Mucosa of gallbladder (tissue), 1 donor: ENCODE measurements at regions not wholly inside any gene's neighbourhood (a gene's known extent, or its start where the extent isn't known, plus 50 kb on each side); places are given as distances from the start of the nearest gene placed in this dataset.

Experiments
- DNase-seq: peaks from one replicate; pipeline ENCODE4 v3.0.0-alpha.2; 2020; ENCODE audit warnings: low spot score
- donor health status: DM: no; HTN: no; CAD: no.

DNA sequence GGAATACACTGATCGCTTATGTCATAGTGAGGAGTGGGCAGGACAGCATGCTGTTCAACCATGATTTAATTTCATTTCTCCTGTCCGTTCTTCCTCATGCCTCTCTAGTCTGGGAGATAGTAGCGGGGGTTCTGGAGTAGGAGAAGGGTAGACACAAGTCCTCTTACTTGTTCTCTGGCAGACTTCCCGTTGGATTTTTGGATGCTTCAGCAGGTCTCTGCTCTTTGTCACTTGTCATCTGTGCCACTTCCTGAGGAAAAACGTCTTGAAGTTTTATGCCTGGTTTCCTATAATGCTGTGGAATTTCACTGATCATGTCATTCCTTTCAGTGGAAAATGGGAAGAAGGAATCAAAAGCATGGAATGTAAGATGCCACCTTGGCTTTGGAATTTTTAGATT lies 154.7 kb downstream of the GATB start:
- DNase-seq: no peak

DNA sequence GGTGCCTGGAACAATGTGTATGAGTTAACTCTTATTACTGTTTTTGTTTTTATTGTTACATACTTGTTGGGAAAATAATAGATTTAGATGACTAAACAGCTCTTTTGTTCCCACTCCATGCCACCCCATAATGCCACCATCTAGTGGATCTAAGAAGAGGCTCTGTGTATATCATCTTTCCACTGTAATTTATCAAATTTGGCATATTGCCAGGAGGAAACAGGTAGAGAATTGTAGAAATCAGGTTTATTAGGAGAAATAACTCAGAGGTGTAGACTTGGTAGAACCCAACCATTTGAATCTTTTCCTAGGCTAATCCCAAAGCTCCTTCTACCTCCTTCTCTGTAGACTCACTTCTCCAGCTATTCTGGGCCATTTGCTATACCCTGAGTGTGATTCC lies 150.6 kb downstream of the GATB start:
- DNase-seq: no peak

DNA sequence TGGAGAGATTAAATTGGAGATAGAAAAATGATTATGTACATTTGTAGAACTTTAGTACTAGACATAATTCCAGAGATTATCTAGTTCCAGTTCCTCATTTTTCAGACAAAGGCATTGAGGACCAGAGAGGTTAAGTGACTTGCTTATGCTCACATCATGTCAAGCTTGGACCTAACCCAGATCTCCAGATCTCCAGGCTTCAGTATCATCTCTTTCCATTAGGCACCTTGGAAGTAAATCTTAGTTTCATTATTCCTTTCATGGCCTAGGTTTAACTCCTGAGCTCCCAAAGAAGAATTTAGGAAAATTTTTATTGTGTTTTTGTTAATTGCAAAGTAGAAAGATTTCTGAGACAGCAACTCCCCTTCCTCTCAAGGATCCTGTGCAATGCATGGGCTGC lies 148.8 kb downstream of the GATB start:
- DNase-seq: no peak

DNA sequence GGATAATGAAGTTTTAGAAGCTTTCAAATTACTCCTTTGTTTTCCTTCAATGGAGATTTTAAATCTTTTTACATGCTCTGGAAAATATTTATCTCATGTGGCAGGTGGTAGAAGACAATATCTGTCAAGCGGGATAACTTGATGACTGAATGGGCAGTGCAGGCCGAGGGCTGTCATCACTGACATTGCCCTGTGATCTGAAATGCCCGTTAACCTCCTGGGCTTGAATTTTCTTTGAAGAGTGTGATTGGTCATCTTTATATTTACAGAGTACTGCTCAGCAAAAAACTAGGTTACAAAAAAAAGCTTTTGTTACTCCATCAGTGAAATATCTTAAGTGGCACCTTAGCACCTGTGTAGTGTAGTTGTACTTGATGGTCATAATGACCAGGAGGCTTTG lies 147.5 kb downstream of the GATB start:
- no peak for DNase-seq

GRCh38 chr4:151614561-151614960 lies 146.2 kb downstream of the GATB start:
- DNase-seq: no peak

DNA sequence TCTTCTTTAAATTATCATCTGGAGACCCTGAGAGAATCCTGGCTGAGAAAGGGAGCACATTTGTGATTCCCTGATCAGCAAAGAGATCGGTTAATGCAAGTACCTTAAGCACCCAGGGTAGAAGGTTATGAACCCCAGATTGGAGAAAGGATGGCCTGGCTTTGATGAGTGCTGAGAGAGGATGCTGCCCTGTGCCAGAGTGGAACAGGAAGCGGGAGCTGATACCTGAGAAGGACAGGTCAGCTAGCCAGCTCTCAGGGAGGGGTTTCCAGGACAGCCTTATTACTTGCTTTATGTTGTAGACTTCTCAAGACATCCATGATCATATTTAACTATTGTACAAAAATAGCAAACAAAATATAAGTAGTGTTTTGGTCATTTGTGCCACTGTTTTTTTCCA lies 141.9 kb downstream of the GATB start:
- no peak for DNase-seq

DNA sequence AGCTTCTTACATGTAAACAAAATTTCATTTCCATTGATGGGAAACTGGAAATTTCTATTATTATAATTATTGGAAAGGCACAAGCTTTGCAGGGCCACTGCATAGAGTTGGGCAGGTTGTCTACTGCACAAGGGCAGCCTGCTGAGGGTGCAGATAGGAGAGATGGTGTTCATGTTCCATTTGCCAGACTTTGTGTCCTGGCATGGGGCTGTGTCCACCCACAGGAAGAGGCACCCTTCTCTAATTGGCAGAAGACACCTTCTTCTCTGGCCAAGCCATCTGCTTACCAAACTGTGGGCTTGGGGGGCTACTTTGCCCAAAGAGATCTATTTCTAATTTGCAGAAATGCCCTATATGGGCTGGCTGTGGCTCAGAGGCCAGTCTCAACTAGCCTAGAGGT lies 140.7 kb downstream of the GATB start:
- DNase-seq: no peak
